ENCODE measurements at regions not wholly inside any gene's neighbourhood (a gene's known extent, or its start where the extent isn't known, plus 50 kb on each side); places are given as distances from the start of the nearest gene placed in this dataset.
"Not testable (repeated sequence)": the region's sequence is repeated elsewhere in the genome, so short reads cannot be mapped to it uniquely, and the experiment has no call there.

GRCh38 chr9:34793428-34793827 is 83.5 kb upstream of the CCL21 start:
- no peak for DNase-seq (ENCODE audit: low read depth in 2 of 2)

- DNase-seq (ENCODE audit: low read depth in 2 of 2): no peak
Measured at GRCh38 chr9:34783951-34784487, 74.1 kb upstream of the CCL21 start.

GRCh38 chr9:34782372-34782771 is 72.4 kb upstream of the CCL21 start:
- no peak for DNase-seq (ENCODE audit: low read depth in 2 of 2)

GRCh38 chr9:34777666-34778065 is 67.7 kb upstream of the CCL21 start:
- no peak for DNase-seq (ENCODE audit: low read depth in 2 of 2)

- no peak for DNase-seq (ENCODE audit: low read depth in 2 of 2)
Measured at GRCh38 chr9:34773955-34774354, 64.0 kb upstream of the CCL21 start.

GRCh38 chr9:34773306-34773910 is 63.5 kb upstream of the CCL21 start:
- DNase-seq (ENCODE audit: low read depth in 2 of 2): no peak

- no peak for DNase-seq (ENCODE audit: low read depth in 2 of 2)
Measured at GRCh38 chr9:34771007-34771406, 61.1 kb upstream of the CCL21 start.

GRCh38 chr9:34767087-34767486 is 57.2 kb upstream of the CCL21 start:
- DNase-seq (ENCODE audit: low read depth in 2 of 2): not testable (repeated sequence)

- peak; percentile 15 to 51 for DNase-seq (ENCODE audit: low read depth in 2 of 2)
Measured at GRCh38 chr9:34760196-34761040, 50.5 kb upstream of the CCL21 start.
